ENCODE measurements at regions not wholly inside any gene's neighbourhood (a gene's known extent, or its start where the extent isn't known, plus 50 kb on each side); places are given as distances from the start of the nearest gene placed in this dataset.
"Not testable (repeated sequence)": the region's sequence is repeated elsewhere in the genome, so short reads cannot be mapped to it uniquely, and the experiment has no call there.

- Histone ChIP-seq H3K27ac (ENCODE audit: low read depth in 1 of 3, low read length in 2 of 3) (no peak overlapping the region), H3K27me3 (ENCODE audit: control insufficient read depth in 3 of 3, insufficient read depth in 3 of 3, low read length in 3 of 3) (no peaks in the 10 kb centered on the region), H3K36me3 (ENCODE audit: control insufficient read depth in 3 of 3, insufficient read depth in 2 of 3, low read depth in 1 of 3, low read length in 3 of 3) (no peaks in the 10 kb centered on the region), H3K9me3 (ENCODE audit: control insufficient read depth in 2 of 2, insufficient read depth in 1 of 2, low read depth in 1 of 2, low read length in 1 of 2) (no peaks in the 10 kb centered on the region), H3K4me1 (ENCODE audit: control insufficient read depth in 3 of 3, insufficient read depth in 2 of 3, low read depth in 1 of 3, low read length in 2 of 3) (no peaks in the 10 kb centered on the region), H3K4me3 (ENCODE audit: low read depth in 1 of 3, low read length in 3 of 3) (no peak overlapping the region)
- no peak for FAIRE-seq
- WGBS, 3 donors = 89 to 93% (median 90%) methylated on average over 1 of the region's 1 CpG
- no peak for DNase-seq
These were observed 287.8 kb upstream of the CNTN5 start for GRCh38 chr11:98732947-98733346.

- not testable (repeated sequence) for FAIRE-seq; H3K27me3 ChIP-seq (ENCODE audit: control insufficient read depth in 3 of 3, insufficient read depth in 3 of 3, low read length in 3 of 3); H3K27ac ChIP-seq (ENCODE audit: low read depth in 1 of 3, low read length in 2 of 3); H3K4me1 ChIP-seq (ENCODE audit: control insufficient read depth in 3 of 3, insufficient read depth in 2 of 3, low read depth in 1 of 3, low read length in 2 of 3); H3K36me3 ChIP-seq (ENCODE audit: control insufficient read depth in 3 of 3, insufficient read depth in 2 of 3, low read depth in 1 of 3, low read length in 3 of 3); DNase-seq; H3K4me3 ChIP-seq (ENCODE audit: low read depth in 1 of 3, low read length in 3 of 3); H3K9me3 ChIP-seq (ENCODE audit: control insufficient read depth in 2 of 2, insufficient read depth in 1 of 2, low read depth in 1 of 2, low read length in 1 of 2)
- WGBS, 3 donors = 40 to 62% (median 49%) methylated on average over 5 of the region's 5 CpGs
These were observed 287.4 kb upstream of the CNTN5 start for GRCh38 chr11:98733378-98733777.

GRCh38 chr11:98734686-98735085 is 286.1 kb upstream of the CNTN5 start:
- no peak for FAIRE-seq
- peak in 1 of 2 donors; percentile 3 for DNase-seq
- Histone ChIP-seq H3K4me3 (ENCODE audit: low read depth in 1 of 3, low read length in 3 of 3) (no peak overlapping the region), H3K27ac (ENCODE audit: low read depth in 1 of 3, low read length in 2 of 3) (no peak overlapping the region), H3K4me1 (ENCODE audit: control insufficient read depth in 3 of 3, insufficient read depth in 2 of 3, low read depth in 1 of 3, low read length in 2 of 3) (no peaks in the 10 kb centered on the region), H3K27me3 (ENCODE audit: control insufficient read depth in 3 of 3, insufficient read depth in 3 of 3, low read length in 3 of 3) (no peaks in the 10 kb centered on the region), H3K36me3 (ENCODE audit: control insufficient read depth in 3 of 3, insufficient read depth in 2 of 3, low read depth in 1 of 3, low read length in 3 of 3) (no peaks in the 10 kb centered on the region), H3K9me3 (ENCODE audit: control insufficient read depth in 2 of 2, insufficient read depth in 1 of 2, low read depth in 1 of 2, low read length in 1 of 2) (no peaks in the 10 kb centered on the region)

- WGBS, 3 donors = 77 to 80% (median 79%) methylated on average over 7 of the region's 7 CpGs
- H3K4me1 ChIP-seq (ENCODE audit: control insufficient read depth in 3 of 3, insufficient read depth in 2 of 3, low read depth in 1 of 3, low read length in 2 of 3) = no peaks in the 10 kb centered on the region
- no peaks in the 10 kb centered on the region for H3K36me3 ChIP-seq (ENCODE audit: control insufficient read depth in 3 of 3, insufficient read depth in 2 of 3, low read depth in 1 of 3, low read length in 3 of 3)
These were observed 283.9 kb upstream of the CNTN5 start for GRCh38 chr11:98736833-98737232.

DNA sequence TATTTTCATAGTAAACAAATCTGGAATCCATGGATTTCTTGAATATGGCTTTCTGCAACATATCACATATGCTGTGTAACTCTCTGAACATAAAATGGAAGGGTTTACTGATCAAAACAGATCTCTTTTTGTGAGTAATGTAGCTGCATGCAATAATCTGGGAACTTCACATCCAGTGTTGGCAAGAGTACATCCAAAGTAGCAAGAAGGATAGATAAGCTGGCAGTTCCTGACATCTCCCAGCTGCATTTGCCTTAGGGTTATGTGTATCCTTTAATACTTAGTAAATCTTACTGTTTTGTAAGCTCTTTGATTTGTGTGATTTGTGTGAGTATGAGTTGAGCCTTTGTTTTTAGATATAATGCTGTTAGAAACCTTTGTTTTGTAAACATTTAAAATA is 280.4 kb upstream of the CNTN5 start:
- H3K4me1 ChIP-seq (ENCODE audit: control insufficient read depth in 3 of 3, insufficient read depth in 2 of 3, low read depth in 1 of 3, low read length in 2 of 3) = no peaks in the 10 kb centered on the region
- H3K9me3 ChIP-seq (ENCODE audit: control insufficient read depth in 2 of 2, insufficient read depth in 1 of 2, low read depth in 1 of 2, low read length in 1 of 2) = no peaks in the 10 kb centered on the region
- H3K27ac ChIP-seq (ENCODE audit: low read depth in 1 of 3, low read length in 2 of 3) = no peak overlapping the region
- FAIRE-seq (no peak), DNase-seq (no peak)
- H3K27me3 ChIP-seq (ENCODE audit: control insufficient read depth in 3 of 3, insufficient read depth in 3 of 3, low read length in 3 of 3) = no peaks in the 10 kb centered on the region
- H3K36me3 ChIP-seq (ENCODE audit: control insufficient read depth in 3 of 3, insufficient read depth in 2 of 3, low read depth in 1 of 3, low read length in 3 of 3) = no peaks in the 10 kb centered on the region
- H3K4me3 ChIP-seq (ENCODE audit: low read depth in 1 of 3, low read length in 3 of 3) = no peak overlapping the region

More at GRCh38 chr11:98736833-98737232, 283.9 kb upstream of the CNTN5 start:
- DNase-seq (no peak), FAIRE-seq (no peak)
- no peaks in the 10 kb centered on the region for H3K9me3 ChIP-seq (ENCODE audit: control insufficient read depth in 2 of 2, insufficient read depth in 1 of 2, low read depth in 1 of 2, low read length in 1 of 2)
- H3K4me3 ChIP-seq (ENCODE audit: low read depth in 1 of 3, low read length in 3 of 3) = no peak overlapping the region
- no peak overlapping the region for H3K27ac ChIP-seq (ENCODE audit: low read depth in 1 of 3, low read length in 2 of 3)
- no peaks in the 10 kb centered on the region for H3K27me3 ChIP-seq (ENCODE audit: control insufficient read depth in 3 of 3, insufficient read depth in 3 of 3, low read length in 3 of 3)

GRCh38 chr11:98763446-98763845 is 257.3 kb upstream of the CNTN5 start:
- not testable (repeated sequence) for H3K27ac ChIP-seq (ENCODE audit: low read depth in 1 of 3, low read length in 2 of 3); DNase-seq; FAIRE-seq; H3K4me1 ChIP-seq (ENCODE audit: control insufficient read depth in 3 of 3, insufficient read depth in 2 of 3, low read depth in 1 of 3, low read length in 2 of 3); H3K36me3 ChIP-seq (ENCODE audit: control insufficient read depth in 3 of 3, insufficient read depth in 2 of 3, low read depth in 1 of 3, low read length in 3 of 3); H3K4me3 ChIP-seq (ENCODE audit: low read depth in 1 of 3, low read length in 3 of 3); H3K27me3 ChIP-seq (ENCODE audit: control insufficient read depth in 3 of 3, insufficient read depth in 3 of 3, low read length in 3 of 3)
- peaks cover 0 to 41% of the 10 kb centered on the region in 2 donors for H3K9me3 ChIP-seq (ENCODE audit: control insufficient read depth in 2 of 2, insufficient read depth in 1 of 2, low read depth in 1 of 2, low read length in 1 of 2)
- 89 to 97% (median 96%) methylated on average over 18 to 21 of the region's 21 CpGs for WGBS, 3 donors

GRCh38 chr11:98766903-98767302 is 253.8 kb upstream of the CNTN5 start:
- no peak for FAIRE-seq
- no peaks in the 10 kb centered on the region for H3K27me3 ChIP-seq (ENCODE audit: control insufficient read depth in 3 of 3, insufficient read depth in 3 of 3, low read length in 3 of 3)
- 78 to 89% (median 87%) methylated on average over 2 of the region's 2 CpGs for WGBS, 3 donors
- no peak for DNase-seq
- no peaks in the 10 kb centered on the region for H3K36me3 ChIP-seq (ENCODE audit: control insufficient read depth in 3 of 3, insufficient read depth in 2 of 3, low read depth in 1 of 3, low read length in 3 of 3)
- H3K27ac ChIP-seq (ENCODE audit: low read depth in 1 of 3, low read length in 2 of 3) = no peak overlapping the region
- H3K4me3 ChIP-seq (ENCODE audit: low read depth in 1 of 3, low read length in 3 of 3) = no peak overlapping the region
- H3K9me3 ChIP-seq (ENCODE audit: control insufficient read depth in 2 of 2, insufficient read depth in 1 of 2, low read depth in 1 of 2, low read length in 1 of 2) = peaks cover 0 to 31% of the 10 kb centered on the region in 2 donors
- H3K4me1 ChIP-seq (ENCODE audit: control insufficient read depth in 3 of 3, insufficient read depth in 2 of 3, low read depth in 1 of 3, low read length in 2 of 3) = no peaks in the 10 kb centered on the region

GRCh38 chr11:98770046-98770445 is 250.7 kb upstream of the CNTN5 start:
- H3K27me3 ChIP-seq (ENCODE audit: control insufficient read depth in 3 of 3, insufficient read depth in 3 of 3, low read length in 3 of 3); DNase-seq; H3K27ac ChIP-seq (ENCODE audit: low read depth in 1 of 3, low read length in 2 of 3); FAIRE-seq; H3K36me3 ChIP-seq (ENCODE audit: control insufficient read depth in 3 of 3, insufficient read depth in 2 of 3, low read depth in 1 of 3, low read length in 3 of 3); H3K4me3 ChIP-seq (ENCODE audit: low read depth in 1 of 3, low read length in 3 of 3); H3K4me1 ChIP-seq (ENCODE audit: control insufficient read depth in 3 of 3, insufficient read depth in 2 of 3, low read depth in 1 of 3, low read length in 2 of 3): not testable (repeated sequence)
- 90 to 97% (median 92%) methylated on average over 13 to 26 of the region's 29 CpGs for WGBS, 3 donors
- H3K9me3 ChIP-seq (ENCODE audit: control insufficient read depth in 2 of 2, insufficient read depth in 1 of 2, low read depth in 1 of 2, low read length in 1 of 2) = peaks cover 0 to 16% of the 10 kb centered on the region in 2 donors

DNA sequence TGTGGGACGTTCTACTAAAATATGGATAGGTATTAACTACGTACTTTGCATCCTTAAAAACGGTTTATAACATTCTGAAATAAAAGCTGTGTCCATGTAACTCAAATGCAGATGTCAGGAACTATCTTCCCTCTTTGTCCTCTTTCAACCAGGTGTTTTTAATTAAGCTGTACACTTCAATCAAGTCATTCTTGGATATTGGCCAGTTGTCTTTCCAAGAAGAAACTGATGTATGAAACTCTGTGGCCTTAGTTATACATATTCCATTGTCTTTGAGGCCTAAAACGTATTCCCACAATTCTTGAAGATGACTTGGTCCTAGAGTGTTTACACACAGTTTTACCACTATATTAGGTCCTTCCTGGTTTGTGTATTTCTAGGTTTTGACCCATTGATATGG is 249.0 kb upstream of the CNTN5 start:
- Histone ChIP-seq H3K4me1 (ENCODE audit: control insufficient read depth in 3 of 3, insufficient read depth in 2 of 3, low read depth in 1 of 3, low read length in 2 of 3) (no peaks in the 10 kb centered on the region), H3K9me3 (ENCODE audit: control insufficient read depth in 2 of 2, insufficient read depth in 1 of 2, low read depth in 1 of 2, low read length in 1 of 2) (peaks cover 0 to 12% of the 10 kb centered on the region in 2 donors), H3K4me3 (ENCODE audit: low read depth in 1 of 3, low read length in 3 of 3) (no peak overlapping the region), H3K27ac (ENCODE audit: low read depth in 1 of 3, low read length in 2 of 3) (no peak overlapping the region), H3K36me3 (ENCODE audit: control insufficient read depth in 3 of 3, insufficient read depth in 2 of 3, low read depth in 1 of 3, low read length in 3 of 3) (no peaks in the 10 kb centered on the region), H3K27me3 (ENCODE audit: control insufficient read depth in 3 of 3, insufficient read depth in 3 of 3, low read length in 3 of 3) (no peaks in the 10 kb centered on the region)
- 59 to 76% (median 64%) methylated on average over 4 of the region's 4 CpGs for WGBS, 3 donors
- FAIRE-seq (no peak), DNase-seq (no peak)
